Frontal cortex (tissue), 3 donors: ENCODE measurements at regions not wholly inside any gene's neighbourhood (a gene's known extent, or its start where the extent isn't known, plus 50 kb on each side); places are given as distances from the start of the nearest gene placed in this dataset.
"Not testable (repeated sequence)": the region's sequence is repeated elsewhere in the genome, so short reads cannot be mapped to it uniquely, and the experiment has no call there.

Source experiments
- DNase-seq, 2 donors: peaks; one replicate each; pipeline ENCODE4 v3.0.0; 2012; ENCODE audit warnings: low spot score in 2 of 2
- FAIRE-seq: peaks from 2 replicates; lab custom pipeline; 2012; peaks lifted over from hg19 to GRCh38; lab: Jason Lieb, UNC
- donor health status: control.
- donor health status: control.
- donor health status: control.

GRCh38 chr4:126752126-126752525 is 880.6 kb upstream of the INTU start:
- DNase-seq = no peak
- no peak for FAIRE-seq

- FAIRE-seq (no peak), DNase-seq (no peak)
Observed at GRCh38 chr4:126752702-126753101, 880.1 kb upstream of the INTU start.

GRCh38 chr4:126753592-126753991 is 879.2 kb upstream of the INTU start:
- FAIRE-seq (no peak), DNase-seq (no peak)

- no peak for DNase-seq
- no peak for FAIRE-seq
Observed at GRCh38 chr4:126755506-126755905, 877.3 kb upstream of the INTU start.

GRCh38 chr4:126756050-126756829 is 876.5 kb upstream of the INTU start:
- FAIRE-seq (no peak), DNase-seq (no peak)

- FAIRE-seq = no peak
Observed at GRCh38 chr4:126757219-126757618, 875.5 kb upstream of the INTU start.

GRCh38 chr4:126758493-126758892 is 874.3 kb upstream of the INTU start:
- FAIRE-seq (no peak), DNase-seq (no peak)

More at GRCh38 chr4:126757219-126757618, 875.5 kb upstream of the INTU start:
- DNase-seq = no peak

- no peak for FAIRE-seq
- no peak for DNase-seq
Observed at GRCh38 chr4:126761947-126762662, 870.7 kb upstream of the INTU start.

GRCh38 chr4:126762663-126763247 is 870.0 kb upstream of the INTU start:
- FAIRE-seq (no peak), DNase-seq (no peak)

- FAIRE-seq = no peak
- DNase-seq = no peak
Observed at GRCh38 chr4:126766241-126766640, 866.5 kb upstream of the INTU start.

GRCh38 chr4:126768338-126768737 is 864.4 kb upstream of the INTU start:
- DNase-seq (no peak), FAIRE-seq (no peak)

GRCh38 chr4:126770811-126771553 is 861.8 kb upstream of the INTU start:
- FAIRE-seq, DNase-seq: not testable (repeated sequence)

- not testable (repeated sequence) for DNase-seq, FAIRE-seq
Observed at GRCh38 chr4:126771618-126772017, 861.1 kb upstream of the INTU start.

- FAIRE-seq = no peak
Observed at GRCh38 chr4:126772662-126773061, 860.1 kb upstream of the INTU start.

GRCh38 chr4:126775485-126776106 is 857.2 kb upstream of the INTU start:
- no peak for FAIRE-seq

More at GRCh38 chr4:126772662-126773061, 860.1 kb upstream of the INTU start:
- DNase-seq = no peak

GRCh38 chr4:126776361-126776760 is 856.4 kb upstream of the INTU start:
- FAIRE-seq (no peak), DNase-seq (no peak)

More at GRCh38 chr4:126775485-126776106, 857.2 kb upstream of the INTU start:
- DNase-seq = no peak

GRCh38 chr4:126777649-126778048 is 855.1 kb upstream of the INTU start:
- no peak for FAIRE-seq
- DNase-seq = no peak

- DNase-seq (no peak), FAIRE-seq (no peak)
Observed at GRCh38 chr4:126778348-126778747, 854.4 kb upstream of the INTU start.

- DNase-seq = no peak
- FAIRE-seq = no peak
Observed at GRCh38 chr4:126779001-126779400, 853.8 kb upstream of the INTU start.
